CD4-positive, alpha-beta T cell treated with Interferon alpha-2 for 1 hour (primary cell): ENCODE measurements at regions not wholly inside any gene's neighbourhood (a gene's known extent, or its start where the extent isn't known, plus 50 kb on each side); places are given as distances from the start of the nearest gene placed in this dataset.
"Not testable (repeated sequence)": the region's sequence is repeated elsewhere in the genome, so short reads cannot be mapped to it uniquely, and the experiment has no call there.

Source experiments
- DNase-seq, 2 donors: peaks; one replicate each; pipeline ENCODE4 v3.0.0-alpha.2; 2020 to 2022

DNA sequence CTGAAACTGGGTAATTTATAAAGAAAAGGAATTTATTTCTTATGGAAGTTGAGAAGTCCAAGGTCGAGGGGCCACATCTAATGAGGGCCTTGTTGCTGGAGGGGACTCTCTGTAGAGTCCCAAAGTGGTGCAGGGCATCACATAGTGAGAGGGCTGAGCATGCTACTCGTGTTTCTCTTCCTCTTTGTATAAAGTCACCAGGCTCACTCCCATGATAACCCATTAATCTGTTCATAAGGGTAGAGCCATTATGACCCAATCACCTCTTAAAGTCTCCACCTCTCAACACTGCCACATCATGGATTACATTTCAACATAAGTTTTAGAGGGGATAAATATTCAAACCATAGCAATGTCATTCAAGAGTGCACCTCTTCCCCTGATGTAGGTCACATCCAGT is 79.1 kb upstream of the ATP2B1 start:
- DNase-seq, result no peak

GRCh38 chr12:89786177-89786810 is 77.7 kb upstream of the ATP2B1 start:
- no peak for DNase-seq

- no peak for DNase-seq
Observed at GRCh38 chr12:89783359-89784060, 74.9 kb upstream of the ATP2B1 start.

DNA sequence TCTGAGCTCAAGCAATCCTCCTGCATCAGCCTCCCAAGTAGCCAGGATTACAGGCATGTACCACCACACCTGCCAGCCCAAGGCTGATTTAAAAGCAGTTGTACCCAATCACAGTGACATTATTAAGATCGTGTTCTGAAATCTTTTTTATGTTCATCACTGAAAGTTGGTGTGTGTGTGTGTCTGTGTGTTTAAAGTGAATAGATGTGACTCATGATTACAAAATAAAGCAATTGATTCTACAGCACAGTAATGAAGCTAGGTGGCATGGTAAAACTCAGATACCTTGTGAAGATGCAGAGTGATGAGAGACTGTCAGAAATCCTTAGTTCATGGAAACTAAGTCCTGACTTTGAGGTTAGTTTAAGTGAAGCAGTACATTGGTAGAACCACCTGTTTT is 74.2 kb upstream of the ATP2B1 start:
- no peak for DNase-seq

DNA sequence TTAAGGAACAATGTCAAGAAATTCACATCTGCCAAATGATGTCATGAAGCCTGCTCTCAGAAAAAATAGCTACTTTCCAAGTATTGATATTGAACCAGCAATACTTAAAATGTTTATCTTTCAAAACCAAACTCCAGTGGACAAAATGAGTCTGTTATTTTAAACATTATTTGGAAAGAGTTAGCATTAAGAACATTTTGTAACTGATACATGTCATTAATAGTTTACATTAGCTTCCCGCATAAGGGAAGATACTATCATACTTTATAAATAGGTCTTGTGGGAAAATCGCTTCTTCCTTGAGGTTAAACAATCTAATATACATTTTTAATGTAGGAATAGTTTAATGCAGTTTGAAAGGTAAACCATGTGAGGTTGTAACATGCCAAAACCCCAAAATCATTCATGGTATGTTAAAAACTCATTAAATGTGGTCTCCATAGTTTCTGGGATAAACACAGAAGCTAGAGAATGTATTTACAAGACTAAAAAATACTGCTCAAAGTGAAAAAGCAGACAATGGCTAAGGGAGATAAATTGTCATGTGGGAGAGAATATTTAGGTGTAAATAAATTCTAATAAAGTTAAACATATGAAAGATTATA is 73.4 kb upstream of the ATP2B1 start:
- DNase-seq, result no peak

DNA sequence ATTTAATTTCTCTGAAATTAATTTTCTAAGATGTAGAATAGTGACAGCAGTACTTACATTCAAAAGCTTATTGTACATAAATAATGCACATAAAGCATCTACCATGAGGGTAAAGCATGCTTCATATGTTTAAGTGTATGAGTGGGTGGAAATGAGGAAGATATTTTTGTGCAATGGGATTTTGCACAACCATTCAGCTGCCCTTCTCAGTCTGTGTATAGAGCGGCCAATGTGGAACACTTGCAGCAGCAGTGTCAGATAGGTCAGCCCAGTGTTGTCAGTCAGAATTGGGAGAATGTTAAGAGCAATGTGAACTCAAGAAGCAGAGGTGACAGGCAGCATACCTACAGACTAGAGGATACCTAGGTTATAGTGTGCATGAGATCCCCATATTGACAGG is 72.5 kb upstream of the ATP2B1 start:
- DNase-seq, result no peak

DNA sequence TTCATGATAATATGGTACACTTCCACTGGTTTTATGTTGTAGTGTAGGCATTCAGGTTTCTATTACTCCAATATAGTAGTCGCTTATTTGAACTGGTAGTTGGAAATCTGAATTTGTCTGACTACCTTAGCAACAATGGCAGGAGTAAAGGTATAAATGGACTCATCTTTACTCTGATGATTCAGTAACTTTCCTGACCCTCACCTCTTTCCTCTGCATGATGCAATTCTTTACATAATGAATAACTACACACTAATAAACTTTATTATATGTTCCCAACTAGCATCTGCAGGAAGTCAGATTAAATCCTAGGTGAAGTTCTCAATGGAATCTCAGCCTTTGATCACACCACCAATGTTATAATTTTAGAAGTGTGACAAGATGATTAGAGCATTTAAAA is 70.5 kb upstream of the ATP2B1 start:
- DNase-seq, result no peak

DNA sequence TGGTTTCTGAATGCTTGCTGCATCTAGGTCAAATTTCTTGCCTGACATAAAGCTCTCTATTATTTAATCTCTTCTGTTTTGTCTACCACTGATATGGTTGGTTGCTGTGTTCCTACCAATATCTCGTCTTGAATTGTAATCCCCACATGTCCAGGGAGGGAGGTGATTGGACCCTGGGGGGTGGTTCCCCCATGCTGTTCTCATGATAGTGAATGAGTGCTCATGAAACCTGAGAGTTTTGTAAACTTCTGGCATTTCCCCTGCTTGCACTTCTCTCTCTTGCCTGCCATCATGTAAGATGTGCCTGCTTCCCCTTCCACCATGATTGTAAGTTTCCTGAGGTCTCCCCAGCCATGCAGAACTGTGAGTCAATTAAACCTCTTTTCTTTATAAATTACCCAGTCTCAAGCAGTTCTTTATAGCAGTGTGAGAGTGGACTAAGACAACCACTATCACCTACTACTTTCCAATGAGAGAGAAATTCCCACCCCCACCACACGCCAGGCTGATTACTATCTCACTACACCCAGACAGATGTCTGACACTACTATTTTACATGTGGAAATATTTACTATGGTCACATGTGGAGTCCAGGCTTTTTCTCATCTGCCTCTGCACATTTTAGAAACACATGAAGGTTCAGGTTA is 69.2 kb upstream of the ATP2B1 start:
- DNase-seq, result no peak

GRCh38 chr12:89775986-89776365 is 67.3 kb upstream of the ATP2B1 start:
- DNase-seq, result no peak

GRCh38 chr12:89775063-89775985 is 66.7 kb upstream of the ATP2B1 start:
- DNase-seq, result no peak

DNA sequence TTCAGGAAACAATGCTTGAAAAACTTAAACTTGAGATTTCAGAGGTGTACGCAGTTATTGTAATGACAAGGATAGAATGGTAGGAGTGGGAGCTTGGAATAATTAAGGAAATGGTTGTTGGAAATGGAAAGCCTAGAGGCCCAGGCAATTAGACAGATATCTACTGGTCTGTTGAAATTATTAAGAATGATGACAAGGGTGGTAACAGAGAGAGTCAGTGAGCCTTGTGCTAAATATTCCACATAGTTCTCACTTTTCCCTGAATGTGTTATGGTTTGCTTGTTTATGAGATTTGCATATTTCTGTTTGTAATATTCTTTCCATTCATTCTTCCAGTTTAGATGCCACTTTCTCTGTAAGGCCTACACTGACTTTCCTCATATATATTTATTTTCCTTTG is 66.0 kb upstream of the ATP2B1 start:
- DNase-seq, result no peak

- DNase-seq, result no peak
Observed at GRCh38 chr12:89770391-89770790, 61.8 kb upstream of the ATP2B1 start.

DNA sequence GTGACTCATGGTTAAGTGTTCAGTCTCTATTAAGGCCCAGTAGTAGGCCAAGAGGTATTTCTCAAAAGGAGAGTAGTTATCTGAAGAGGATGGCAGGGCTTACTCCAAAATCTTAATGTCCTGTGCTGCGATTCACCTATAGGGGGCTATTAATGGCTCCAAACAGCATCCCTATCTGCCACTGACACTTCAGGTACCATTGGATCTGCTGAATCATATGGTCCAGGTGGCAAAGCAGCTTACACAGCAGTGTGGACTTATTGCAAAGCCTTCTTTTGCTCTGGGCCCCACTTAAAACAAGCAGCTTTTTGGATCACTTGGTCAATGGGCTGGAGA is 60.8 kb upstream of the ATP2B1 start:
- no peak for DNase-seq

GRCh38 chr12:89768586-89769482 is 60.2 kb upstream of the ATP2B1 start:
- DNase-seq, result peak in 1 of 2 donors; percentile 73

- peak in 1 of 2 donors; percentile 66 for DNase-seq
Observed at GRCh38 chr12:89765959-89766824, 57.6 kb upstream of the ATP2B1 start.

- DNase-seq, result not testable (repeated sequence)
Observed at GRCh38 chr12:89764164-89764563, 55.5 kb upstream of the ATP2B1 start.

- peak in 1 of 2 donors; percentile 19 for DNase-seq
Observed at GRCh38 chr12:89762498-89763170, 54.0 kb upstream of the ATP2B1 start.

- peak in 1 of 2 donors; percentile 68 for DNase-seq
Observed at GRCh38 chr12:89760783-89761182, 52.1 kb upstream of the ATP2B1 start.
